ENCODE measurements at regions not wholly inside any gene's neighbourhood (a gene's known extent, or its start where the extent isn't known, plus 50 kb on each side); places are given as distances from the start of the nearest gene placed in this dataset.

- TF ChIP-seq EZH2phosphoT487 (conservative IDR thresholded peaks at IDR 0.05; ENCODE audit: low read length) (no peak), CTCF (IDR thresholded peaks at IDR 0.05; ENCODE audit: insufficient read depth, low read length, poor library complexity, severe bottlenecking) (no peak)
- no peak overlapping the region for H3K4me2 ChIP-seq (ENCODE audit: low read depth, low read length, poor library complexity, severe bottlenecking)
Measured at GRCh38 chr20:51195990-51196389, 173.1 kb upstream of the KCNG1 start.

GRCh38 chr20:51195419-51195901, 172.6 kb upstream of the KCNG1 start:
- H3K9me3 ChIP-seq (ENCODE audit: insufficient read depth, low read length), result no peaks in the 10 kb centered on the region
- H3K27me3 ChIP-seq (ENCODE audit: low read length), result no peaks in the 10 kb centered on the region
- H3K36me3 ChIP-seq (ENCODE audit: low read length), result no peaks in the 10 kb centered on the region
- H3K4me3 ChIP-seq (ENCODE audit: insufficient read depth, low read length, poor library complexity, severe bottlenecking), result no peak overlapping the region
- H4K20me1 ChIP-seq (ENCODE audit: low read depth, low read length), result no peaks in the 10 kb centered on the region
- H3K9ac ChIP-seq (ENCODE audit: low read length), result no peak overlapping the region
- TF ChIP-seq EZH2phosphoT487 (conservative IDR thresholded peaks at IDR 0.05; ENCODE audit: low read length) (no peak), CTCF (IDR thresholded peaks at IDR 0.05; ENCODE audit: insufficient read depth, low read length, poor library complexity, severe bottlenecking) (no peak)
- H3F3A ChIP-seq (ENCODE audit: insufficient read depth), result no peaks in the 10 kb centered on the region
- H2AFZ ChIP-seq (ENCODE audit: low read depth, low read length, severe bottlenecking), result no peak overlapping the region
- H3K9me2 ChIP-seq (replicated peaks; ENCODE audit: insufficient read depth, low read length), result no peaks in the 10 kb centered on the region
- no peak overlapping the region for H3K4me2 ChIP-seq (ENCODE audit: low read depth, low read length, poor library complexity, severe bottlenecking)
- no peak overlapping the region for H3K27ac ChIP-seq (ENCODE audit: low read depth, low read length)
- H3K79me2 ChIP-seq (ENCODE audit: insufficient read depth, low read length), result no peaks in the 10 kb centered on the region

More at GRCh38 chr20:51195990-51196389, 173.1 kb upstream of the KCNG1 start:
- no peaks in the 10 kb centered on the region for H3K9me3 ChIP-seq (ENCODE audit: insufficient read depth, low read length)
- no peaks in the 10 kb centered on the region for H3K79me2 ChIP-seq (ENCODE audit: insufficient read depth, low read length)
- H3F3A ChIP-seq (ENCODE audit: insufficient read depth), result no peaks in the 10 kb centered on the region
- no peak overlapping the region for H2AFZ ChIP-seq (ENCODE audit: low read depth, low read length, severe bottlenecking)
- no peak overlapping the region for H3K4me3 ChIP-seq (ENCODE audit: insufficient read depth, low read length, poor library complexity, severe bottlenecking)
- no peaks in the 10 kb centered on the region for H4K20me1 ChIP-seq (ENCODE audit: low read depth, low read length)
- no peaks in the 10 kb centered on the region for H3K9me2 ChIP-seq (replicated peaks; ENCODE audit: insufficient read depth, low read length)
- H3K36me3 ChIP-seq (ENCODE audit: low read length), result no peaks in the 10 kb centered on the region
- H3K27ac ChIP-seq (ENCODE audit: low read depth, low read length), result no peak overlapping the region
- no peak overlapping the region for H3K9ac ChIP-seq (ENCODE audit: low read length)
- H3K27me3 ChIP-seq (ENCODE audit: low read length), result no peaks in the 10 kb centered on the region

GRCh38 chr20:51193066-51193772, 170.3 kb upstream of the KCNG1 start:
- Histone ChIP-seq H3K9me3 (ENCODE audit: insufficient read depth, low read length) (no peaks in the 10 kb centered on the region), H4K20me1 (ENCODE audit: low read depth, low read length) (no peaks in the 10 kb centered on the region), H3K36me3 (ENCODE audit: low read length) (no peaks in the 10 kb centered on the region), H3K27ac (ENCODE audit: low read depth, low read length) (no peak overlapping the region), H3K9me2 (replicated peaks; ENCODE audit: insufficient read depth, low read length) (no peaks in the 10 kb centered on the region), H3K79me2 (ENCODE audit: insufficient read depth, low read length) (no peaks in the 10 kb centered on the region), H3K27me3 (ENCODE audit: low read length) (no peaks in the 10 kb centered on the region), H3F3A (ENCODE audit: insufficient read depth) (no peaks in the 10 kb centered on the region), H3K9ac (ENCODE audit: low read length) (no peak overlapping the region), H2AFZ (ENCODE audit: low read depth, low read length, severe bottlenecking) (no peak overlapping the region), H3K4me2 (ENCODE audit: low read depth, low read length, poor library complexity, severe bottlenecking) (no peak overlapping the region), H3K4me3 (ENCODE audit: insufficient read depth, low read length, poor library complexity, severe bottlenecking) (no peak overlapping the region)
- no peak for TF ChIP-seq CTCF (IDR thresholded peaks at IDR 0.05; ENCODE audit: insufficient read depth, low read length, poor library complexity, severe bottlenecking)
- no peak for TF ChIP-seq EZH2phosphoT487 (conservative IDR thresholded peaks at IDR 0.05; ENCODE audit: low read length)

Measured in SU-DHL-6 (cell line).